ENCODE measurements at regions not wholly inside any gene's neighbourhood (a gene's known extent, or its start where the extent isn't known, plus 50 kb on each side); places are given as distances from the start of the nearest gene placed in this dataset.

- no peak for TF ChIP-seq CTCF (conservative IDR thresholded peaks at IDR 0.05; ENCODE audit: low read length)
- no peak for TF ChIP-seq EZH2phosphoT487 (IDR thresholded peaks at IDR 0.05; ENCODE audit: borderline replicate concordance, low read depth, low read length)
Measured at GRCh38 chr10:107492389-107492788, 327.9 kb upstream of the SORCS1 start.

Data from OCI-LY7 (cell line).